WERI-Rb-1 (cell line): ENCODE measurements at regions not wholly inside any gene's neighbourhood (a gene's known extent, or its start where the extent isn't known, plus 50 kb on each side); places are given as distances from the start of the nearest gene placed in this dataset.
A peak's percentile ranks its signal among the peaks of the same experiment; 100 is the strongest.
"Not testable (repeated sequence)": the region's sequence is repeated elsewhere in the genome, so short reads cannot be mapped to it uniquely, and the experiment has no call there.

Source experiments
- DNase-seq: peaks from one replicate; pipeline ENCODE4 v3.0.0-alpha.2; 2020
- H3K27ac ChIP-seq: fragments of 250-450 bp; sonication (Bioruptor Pico); 2 replicates; pipeline ENCODE4 v1.5.1; 2020; ENCODE audit warnings: mild to moderate bottlenecking, moderate library complexity
- H3K27me3 ChIP-seq: fragments of 250-450 bp; sonication (Bioruptor Pico); 2 replicates; pipeline ENCODE4 v1.5.1; 2021; ENCODE audit warnings: mild to moderate bottlenecking, low read depth, moderate library complexity; ENCODE audit not compliant: insufficient read depth, severe bottlenecking
- H3K36me3 ChIP-seq: fragments of 250-450 bp; sonication (Bioruptor Pico); 2 replicates; pipeline ENCODE4 v1.5.1; 2020; ENCODE audit warnings: mild to moderate bottlenecking, moderate library complexity
- H3K4me3 ChIP-seq: 2 replicates; pipeline ENCODE4 v1.5.1; 2011; ENCODE audit warnings: low read depth, mild to moderate bottlenecking, control low read depth, low read length
- H3K9me3 ChIP-seq: fragments of 250-450 bp; sonication (Bioruptor Pico); 2 replicates; pipeline ENCODE4 v1.5.1; 2021; ENCODE audit warnings: mild to moderate bottlenecking, moderate library complexity; ENCODE audit not compliant: severe bottlenecking
- TF ChIP-seq, protein P1 (sequence below): IDR thresholded peaks from 2 replicates; pipeline ENCODE4 v1.5.1; 2011; ENCODE audit warnings: low read depth, mild to moderate bottlenecking, control low read depth, inconsistent platforms, low read length

DNA sequence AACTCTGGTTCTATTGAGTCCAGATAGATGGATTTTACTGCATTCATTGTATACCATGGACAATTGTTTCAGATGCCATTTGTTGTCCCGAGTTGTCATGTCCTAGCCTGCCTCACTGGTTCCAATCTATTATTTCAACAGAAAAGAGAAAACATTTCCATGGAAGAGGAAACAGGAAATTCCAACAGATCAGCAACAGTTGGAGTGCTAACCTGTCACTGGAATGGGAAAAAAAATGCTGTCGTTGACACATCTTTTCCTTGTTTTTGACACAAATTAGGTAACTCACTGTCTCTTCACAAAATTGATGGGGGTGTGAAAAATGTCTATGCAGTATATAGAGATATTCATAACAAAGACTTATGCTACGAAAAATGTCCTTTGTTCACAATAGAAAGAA, 432.0 kb upstream of the TBL1XR1 start:
- DNase-seq, result no peak
- no peaks in the 10 kb centered on the region for H3K27me3 ChIP-seq
- no peak overlapping the region for H3K27ac ChIP-seq
- H3K36me3 ChIP-seq, result no peaks in the 10 kb centered on the region
- H3K9me3 ChIP-seq, result no peaks in the 10 kb centered on the region
- no peak overlapping the region for H3K4me3 ChIP-seq
- TF ChIP-seq, protein P1, sequence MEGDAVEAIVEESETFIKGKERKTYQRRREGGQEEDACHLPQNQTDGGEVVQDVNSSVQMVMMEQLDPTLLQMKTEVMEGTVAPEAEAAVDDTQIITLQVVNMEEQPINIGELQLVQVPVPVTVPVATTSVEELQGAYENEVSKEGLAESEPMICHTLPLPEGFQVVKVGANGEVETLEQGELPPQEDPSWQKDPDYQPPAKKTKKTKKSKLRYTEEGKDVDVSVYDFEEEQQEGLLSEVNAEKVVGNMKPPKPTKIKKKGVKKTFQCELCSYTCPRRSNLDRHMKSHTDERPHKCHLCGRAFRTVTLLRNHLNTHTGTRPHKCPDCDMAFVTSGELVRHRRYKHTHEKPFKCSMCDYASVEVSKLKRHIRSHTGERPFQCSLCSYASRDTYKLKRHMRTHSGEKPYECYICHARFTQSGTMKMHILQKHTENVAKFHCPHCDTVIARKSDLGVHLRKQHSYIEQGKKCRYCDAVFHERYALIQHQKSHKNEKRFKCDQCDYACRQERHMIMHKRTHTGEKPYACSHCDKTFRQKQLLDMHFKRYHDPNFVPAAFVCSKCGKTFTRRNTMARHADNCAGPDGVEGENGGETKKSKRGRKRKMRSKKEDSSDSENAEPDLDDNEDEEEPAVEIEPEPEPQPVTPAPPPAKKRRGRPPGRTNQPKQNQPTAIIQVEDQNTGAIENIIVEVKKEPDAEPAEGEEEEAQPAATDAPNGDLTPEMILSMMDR, result no peak

DNA sequence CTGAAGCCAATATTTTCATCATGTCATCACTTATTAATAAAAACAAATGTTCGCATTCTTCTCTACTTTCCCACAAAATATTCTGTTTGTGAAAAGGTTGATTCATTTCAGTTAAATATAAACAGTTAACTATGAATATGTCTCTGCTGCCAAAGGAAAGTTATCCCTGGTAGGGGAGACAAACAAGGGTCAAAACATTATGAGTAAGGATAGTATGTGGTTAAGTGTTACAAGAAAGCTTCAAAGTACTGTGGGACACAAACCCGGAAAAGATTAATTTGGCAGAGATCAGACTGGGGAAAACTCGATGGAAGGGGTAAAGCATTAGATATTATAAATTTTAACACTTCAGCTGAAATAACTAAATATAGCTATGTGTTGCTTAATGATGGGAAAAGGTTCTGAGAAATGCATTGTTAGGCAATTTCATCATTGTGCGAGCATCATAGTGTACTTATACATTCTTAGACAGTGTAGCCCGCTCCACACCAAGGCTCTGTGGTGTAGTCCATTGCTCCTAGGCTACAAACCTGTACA, 436.5 kb upstream of the TBL1XR1 start:
- no peaks in the 10 kb centered on the region for H3K9me3 ChIP-seq
- H3K36me3 ChIP-seq, result no peaks in the 10 kb centered on the region
- H3K4me3 ChIP-seq, result no peak overlapping the region
- no peaks in the 10 kb centered on the region for H3K27me3 ChIP-seq
- TF ChIP-seq, protein P1, result no peak
- DNase-seq, result no peak
- no peak overlapping the region for H3K27ac ChIP-seq

DNA sequence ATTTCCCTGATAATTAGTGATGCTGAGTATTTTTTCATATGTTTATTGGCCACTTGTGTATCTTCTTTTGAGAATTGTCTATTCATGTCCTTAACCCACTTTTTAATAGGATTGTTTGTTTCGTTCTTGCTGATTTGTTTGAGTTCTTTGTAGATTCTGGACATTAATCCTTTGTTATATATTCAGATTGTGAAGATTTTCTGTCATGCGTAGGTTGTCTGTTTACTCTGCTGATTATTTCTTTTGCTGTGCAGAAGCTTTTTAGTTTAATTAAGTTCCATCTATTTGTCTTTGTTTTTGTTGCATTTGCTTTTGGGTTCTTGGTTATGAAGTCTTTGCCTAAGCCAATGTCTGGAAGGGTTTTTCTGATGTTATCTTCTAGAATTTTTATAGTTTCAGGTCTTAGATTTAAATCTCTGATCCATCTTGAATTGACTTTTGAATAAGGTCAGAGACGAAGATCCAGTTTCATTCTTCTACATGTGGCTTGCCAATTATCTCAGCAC, 438.4 kb upstream of the TBL1XR1 start:
- H3K27me3 ChIP-seq, H3K27ac ChIP-seq, H3K4me3 ChIP-seq, DNase-seq, H3K36me3 ChIP-seq, H3K9me3 ChIP-seq: not testable (repeated sequence)

DNA sequence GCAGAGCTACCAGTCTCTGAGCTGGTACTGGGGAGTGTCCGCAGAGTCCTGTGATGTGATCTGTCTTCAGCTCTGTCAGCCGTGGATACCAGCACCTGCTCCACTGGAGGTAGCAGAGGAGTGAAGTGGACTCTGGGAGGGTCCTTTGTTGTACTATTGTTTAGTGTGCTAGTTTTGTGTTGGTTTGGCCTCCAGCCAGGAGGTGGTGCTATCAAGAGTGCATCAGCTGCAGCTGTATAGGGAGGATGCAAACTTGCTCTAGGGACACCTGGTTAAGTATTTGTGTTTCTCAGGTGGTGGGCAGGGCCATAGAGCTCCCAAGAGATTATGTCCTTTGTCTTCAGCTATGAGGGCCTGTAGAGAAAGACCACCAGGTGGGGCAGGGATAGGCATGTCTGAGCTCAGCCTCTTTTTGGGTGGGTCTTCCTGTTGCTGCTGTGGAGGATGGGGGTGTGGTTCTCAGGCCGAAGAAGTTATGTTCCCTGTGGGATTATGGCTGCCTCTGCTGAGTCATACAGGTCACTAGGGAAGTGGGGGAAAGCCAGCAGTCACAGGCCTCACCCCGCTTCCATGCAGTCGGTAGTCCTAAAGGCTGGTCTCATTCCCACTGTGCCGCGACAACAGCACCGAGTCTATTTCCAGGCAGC, 443.2 kb upstream of the TBL1XR1 start:
- TF ChIP-seq, protein P1, result no peak
- Histone ChIP-seq H3K36me3 (no peaks in the 10 kb centered on the region), H3K27ac (no peak overlapping the region), H3K27me3 (no peaks in the 10 kb centered on the region), H3K9me3 (no peaks in the 10 kb centered on the region), H3K4me3 (no peak overlapping the region)
- no peak for DNase-seq

DNA sequence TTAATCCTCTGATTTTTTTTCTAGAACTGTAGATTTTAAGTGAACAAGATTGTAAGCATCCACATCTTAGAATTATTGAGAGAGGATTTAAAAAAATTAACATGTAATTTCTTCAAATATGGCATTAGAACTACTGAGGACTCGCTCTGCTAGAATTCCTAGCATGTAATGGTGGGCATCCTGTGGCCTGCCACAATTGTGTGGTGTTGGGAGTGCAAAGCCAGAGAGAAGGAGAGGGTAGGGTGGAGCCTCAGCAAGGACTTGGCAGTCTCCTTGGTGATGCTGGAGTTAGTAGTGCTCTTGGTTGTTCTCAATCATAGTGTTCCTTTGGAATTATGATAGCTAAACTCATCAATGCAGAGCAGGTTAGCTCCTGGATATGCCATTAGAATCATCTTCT, 443.9 kb upstream of the TBL1XR1 start:
- TF ChIP-seq, protein P1, result no peak
- Histone ChIP-seq H3K27ac (no peak overlapping the region), H3K4me3 (no peak overlapping the region), H3K9me3 (no peaks in the 10 kb centered on the region), H3K36me3 (no peaks in the 10 kb centered on the region), H3K27me3 (no peaks in the 10 kb centered on the region)
- DNase-seq, result no peak

DNA sequence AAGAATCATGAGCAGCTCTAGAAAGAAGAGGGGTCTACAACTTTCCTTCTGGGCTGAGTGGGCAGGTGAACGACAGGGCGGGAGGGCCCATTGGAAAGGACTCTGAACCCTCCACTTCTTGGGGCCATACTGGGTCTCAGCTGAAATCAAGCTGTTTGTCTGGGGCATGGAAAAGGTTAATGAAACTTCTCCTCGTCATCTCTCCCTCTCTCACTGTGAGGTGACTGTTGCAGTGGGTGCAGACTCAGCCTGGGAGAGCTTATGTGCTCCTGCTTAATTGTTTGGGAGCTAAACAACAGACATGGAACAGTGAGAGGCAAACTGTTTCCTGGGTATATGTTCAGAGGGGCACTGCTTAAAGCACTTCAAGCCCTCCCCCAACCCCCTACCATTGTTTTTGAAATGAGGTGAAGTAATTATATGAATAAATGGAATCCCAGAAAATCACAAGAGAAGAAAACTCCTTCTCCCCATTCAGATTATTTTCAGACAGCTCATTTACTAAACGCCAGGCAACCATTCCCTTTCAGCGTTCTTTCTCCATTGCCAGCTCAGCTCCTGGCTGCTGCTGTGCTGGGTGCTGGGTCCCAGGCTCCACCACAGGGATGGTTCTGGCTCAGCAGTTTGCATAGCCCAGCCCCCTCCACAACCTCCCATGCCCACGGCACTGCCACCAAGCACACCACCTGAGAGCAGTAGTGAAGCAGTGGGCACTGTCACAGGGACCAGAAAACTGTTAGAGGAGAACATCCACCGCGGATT, 444.9 kb upstream of the TBL1XR1 start:
- Histone ChIP-seq H3K9me3 (no peaks in the 10 kb centered on the region), H3K4me3 (no peak overlapping the region), H3K27ac (peak overlapping the region; percentile 16; the same call in 1 of the 2 replicates), H3K36me3 (no peaks in the 10 kb centered on the region), H3K27me3 (no peaks in the 10 kb centered on the region)
- TF ChIP-seq, protein P1, result no peak
- no peak for DNase-seq
